HG02852 (cell line): ENCODE measurements at regions not wholly inside any gene's neighbourhood (a gene's known extent, or its start where the extent isn't known, plus 50 kb on each side); places are given as distances from the start of the nearest gene placed in this dataset.

Experiments used
- ATAC-seq: cut with Tn5 transposase; IDR thresholded peaks from one replicate; pipeline ENCODE4 v1.9.1; 2021; ENCODE audit warnings: mild to moderate bottlenecking, moderate library complexity; ENCODE audit not compliant: unreplicated experiment

- no peak for ATAC-seq
Measured at GRCh38 chr3:72569754-72570440, 278.3 kb downstream of the SHQ1 start.

DNA sequence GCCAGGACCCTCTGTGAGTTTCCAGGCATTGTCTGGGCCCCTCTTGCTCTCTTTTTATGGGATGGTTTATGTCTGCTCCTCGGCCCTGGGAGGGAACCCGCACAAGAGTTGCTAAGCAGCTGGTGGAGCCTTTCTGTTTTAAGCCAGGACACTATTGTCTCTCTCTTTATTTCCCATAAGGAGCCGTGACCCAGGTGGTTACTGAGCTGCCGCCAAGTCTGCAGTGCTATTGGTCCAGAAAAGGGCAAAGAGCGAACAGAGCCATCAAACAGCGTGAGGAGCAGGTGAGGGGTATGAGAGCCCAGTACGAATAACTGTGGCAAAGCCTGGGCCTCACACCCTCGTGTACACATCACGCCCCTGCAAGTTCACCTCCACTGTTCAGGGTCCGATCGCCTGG lies 280.2 kb downstream of the SHQ1 start:
- no peak for ATAC-seq

DNA sequence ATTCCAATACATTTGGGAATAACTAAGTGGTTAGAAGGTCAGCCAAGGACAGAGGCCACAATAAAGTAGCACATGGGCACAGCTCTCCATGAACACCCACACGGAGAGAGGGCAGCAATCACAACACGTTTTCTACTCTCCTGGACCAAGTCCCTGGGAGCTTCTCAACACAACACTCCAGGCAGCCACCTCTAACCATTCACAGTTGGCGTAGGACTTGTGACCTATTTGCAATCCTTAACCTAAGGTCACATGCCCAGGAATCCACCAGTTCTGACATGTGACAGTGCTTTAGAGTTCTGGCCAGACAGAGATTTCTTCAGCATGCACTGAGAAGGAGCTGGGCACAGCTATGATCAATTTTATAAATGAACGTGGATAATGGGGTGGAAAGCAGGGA lies 280.8 kb downstream of the SHQ1 start:
- ATAC-seq = no peak

- no peak for ATAC-seq
Measured at GRCh38 chr3:72565593-72565992, 282.7 kb downstream of the SHQ1 start.

DNA sequence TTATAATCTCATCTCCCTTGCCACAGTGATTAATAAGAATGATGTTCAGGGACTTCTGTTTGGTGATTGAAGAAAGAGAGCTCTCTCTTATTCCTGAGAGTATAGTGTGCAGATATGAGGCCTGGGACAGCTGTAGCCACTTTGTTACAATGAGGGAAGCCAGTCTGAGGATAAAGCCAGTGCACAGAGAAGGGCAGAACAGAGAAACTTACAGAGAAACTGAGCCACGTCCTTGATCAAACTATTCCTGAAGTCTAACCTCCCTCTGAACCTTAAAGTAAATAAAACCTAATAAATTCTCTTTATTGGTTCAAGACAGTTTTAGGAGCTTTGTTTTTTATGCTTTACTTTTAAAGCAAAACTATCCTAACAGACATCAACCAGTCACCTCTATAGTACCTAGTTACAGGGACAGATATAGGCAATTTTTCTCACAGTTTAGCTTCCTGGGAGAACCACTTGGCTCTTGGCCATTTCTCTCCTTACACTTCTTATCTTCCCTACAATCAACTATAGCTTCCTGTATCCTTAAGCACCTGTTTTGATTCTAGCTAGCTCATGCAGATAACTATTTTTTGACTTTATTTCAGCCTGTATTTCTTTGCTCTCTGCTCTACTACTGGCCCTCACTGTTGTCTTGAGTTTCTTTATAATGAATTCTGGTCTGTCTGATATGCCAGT lies 284.4 kb downstream of the SHQ1 start:
- no peak for ATAC-seq

- ATAC-seq = no peak
Measured at GRCh38 chr3:72560846-72561675, 287.2 kb downstream of the SHQ1 start.

- ATAC-seq = no peak
Measured at GRCh38 chr3:72559385-72559784, 288.9 kb downstream of the SHQ1 start.

- ATAC-seq = no peak
Measured at GRCh38 chr3:72558001-72558400, 290.2 kb downstream of the SHQ1 start.

- no peak for ATAC-seq
Measured at GRCh38 chr3:72555714-72556113, 292.5 kb downstream of the SHQ1 start.

GRCh38 chr3:72554689-72555088 lies 293.6 kb downstream of the SHQ1 start:
- ATAC-seq = no peak

DNA sequence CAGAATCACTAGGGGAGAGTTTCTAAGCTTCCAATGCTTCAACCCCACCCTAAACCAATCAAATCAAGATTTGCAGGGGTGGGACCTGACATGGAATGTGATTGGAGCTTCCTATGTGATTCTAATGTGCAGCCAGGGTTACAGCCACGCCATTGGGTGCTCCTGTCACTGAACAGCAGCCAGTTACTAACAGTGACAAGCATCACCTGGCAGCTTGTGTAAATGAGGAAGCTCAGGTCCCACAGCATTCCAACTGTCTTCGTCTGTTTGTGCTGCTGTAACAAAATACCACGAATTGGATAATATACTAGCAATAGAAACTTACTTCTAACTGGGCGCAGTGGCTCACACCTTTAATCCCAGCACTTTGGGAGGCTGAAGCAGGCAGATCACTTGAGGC lies 294.9 kb downstream of the SHQ1 start:
- no peak for ATAC-seq

DNA sequence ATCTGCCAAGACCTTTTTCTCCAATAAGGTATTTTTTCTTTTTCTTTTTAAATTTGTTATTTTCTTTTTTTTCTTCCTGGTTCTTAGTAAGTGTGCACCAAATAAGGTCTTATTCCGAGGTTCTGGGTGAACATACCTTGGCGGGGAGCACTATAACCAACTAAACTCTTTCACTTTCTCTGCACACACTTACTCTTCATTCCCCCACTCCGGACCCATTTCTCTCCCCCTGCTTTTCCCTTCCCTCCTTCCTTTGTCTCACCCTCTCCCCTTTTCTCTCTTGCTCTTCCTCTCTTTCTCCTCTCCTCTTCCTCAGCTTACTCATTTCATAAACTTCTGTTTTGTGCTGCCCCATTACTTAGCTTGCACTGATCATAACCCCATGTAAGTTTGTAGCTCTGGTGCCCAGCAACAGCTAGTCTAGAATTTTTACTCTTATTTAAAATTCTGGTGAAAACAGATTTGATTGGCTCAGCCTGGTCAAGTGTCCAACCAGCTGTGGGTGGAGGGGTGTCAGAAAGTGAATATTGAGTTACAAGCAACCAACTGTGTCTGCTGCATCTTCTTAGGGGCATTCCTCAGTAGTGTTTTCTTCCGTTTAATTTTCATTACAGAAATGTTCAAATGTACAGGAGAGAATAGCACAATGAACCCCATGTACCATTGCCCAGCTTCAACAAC lies 297.5 kb downstream of the SHQ1 start:
- ATAC-seq = no peak

- no peak for ATAC-seq
Measured at GRCh38 chr3:72549761-72550581, 298.3 kb downstream of the SHQ1 start.

DNA sequence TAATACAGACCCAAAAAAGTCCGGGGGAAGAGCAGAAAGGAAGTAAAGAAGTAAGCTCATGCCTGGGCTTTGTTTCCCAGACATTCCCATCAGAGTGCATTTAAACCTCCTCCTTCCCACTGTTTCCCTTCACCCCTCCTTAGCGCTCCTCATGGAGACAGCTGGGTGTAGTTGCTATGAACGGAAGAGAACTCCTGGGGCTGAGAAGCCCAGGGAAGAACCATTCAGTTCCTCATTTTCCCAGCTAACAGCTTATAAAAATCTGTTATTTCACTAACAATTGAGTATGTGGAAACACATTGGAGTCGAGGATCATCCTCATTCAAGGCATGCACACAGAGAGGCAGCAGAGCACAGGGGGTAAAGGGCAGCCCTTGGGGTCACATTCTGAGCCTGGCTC lies 299.3 kb downstream of the SHQ1 start:
- ATAC-seq = no peak

DNA sequence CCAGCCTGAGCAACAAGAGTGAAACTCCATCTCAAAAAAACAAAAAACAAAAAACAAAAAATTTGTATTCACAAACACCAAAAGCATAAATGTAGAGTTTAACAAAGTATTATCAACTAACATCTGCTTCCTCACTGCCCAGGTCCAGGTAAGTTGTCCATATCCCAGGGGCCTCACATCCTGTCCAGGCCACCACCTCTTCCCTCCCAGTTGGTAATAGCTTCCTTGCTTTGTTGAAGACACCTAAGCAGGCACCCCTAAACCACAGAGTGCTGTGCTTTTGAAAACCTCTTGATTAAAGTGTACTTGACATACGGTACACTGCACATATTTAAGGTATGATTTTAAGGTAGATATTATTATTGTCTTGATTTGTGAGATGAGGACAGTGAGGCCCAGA lies 299.8 kb downstream of the SHQ1 start:
- no peak for ATAC-seq

- no peak for ATAC-seq
Measured at GRCh38 chr3:72547183-72547582, 301.1 kb downstream of the SHQ1 start.

GRCh38 chr3:72544239-72544638 lies 304.0 kb downstream of the SHQ1 start:
- no peak for ATAC-seq

DNA sequence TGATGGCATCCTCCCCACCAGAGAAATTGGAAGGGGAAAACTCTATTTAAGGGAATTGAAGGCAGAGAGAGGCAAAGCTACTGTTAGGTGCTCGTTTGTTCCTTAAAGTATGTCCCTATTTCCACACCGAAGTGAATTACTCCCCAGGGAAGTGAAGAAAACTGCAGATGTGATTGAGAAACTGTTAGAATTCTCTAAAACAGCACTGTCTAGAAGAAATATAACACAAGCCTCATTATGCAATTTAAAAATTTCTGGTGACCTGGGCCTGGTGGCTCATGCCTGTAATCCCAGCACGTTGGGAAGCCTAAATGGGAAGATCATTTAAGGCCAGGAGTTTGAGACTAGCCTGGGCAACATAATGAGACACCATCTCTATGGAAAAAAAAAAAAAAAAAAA lies 305.0 kb downstream of the SHQ1 start:
- no peak for ATAC-seq

- ATAC-seq = no peak
Measured at GRCh38 chr3:72542781-72543180, 305.5 kb downstream of the SHQ1 start.

DNA sequence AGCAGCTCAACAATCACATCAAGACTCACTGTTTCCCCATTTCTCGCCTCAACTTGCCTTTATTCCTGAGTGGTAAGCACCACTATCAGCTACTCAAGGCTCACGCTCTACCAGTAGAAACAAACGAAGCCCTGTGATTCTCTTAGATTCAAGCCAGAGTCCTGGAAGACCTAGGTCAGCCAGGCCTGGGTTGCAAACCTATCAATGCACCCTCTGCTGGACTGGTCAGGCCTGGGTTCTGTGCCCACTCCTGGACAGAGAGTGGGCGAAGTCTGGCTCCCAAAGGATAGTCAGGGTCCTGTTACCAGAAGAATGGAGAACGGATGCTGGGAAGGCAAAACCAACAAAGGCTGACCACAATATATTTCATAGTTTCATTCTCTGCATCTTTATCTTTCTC lies 308.4 kb downstream of the SHQ1 start:
- no peak for ATAC-seq
